ENCODE measurements at regions not wholly inside any gene's neighbourhood (a gene's known extent, or its start where the extent isn't known, plus 50 kb on each side); places are given as distances from the start of the nearest gene placed in this dataset.

- H3K9me3 ChIP-seq, result peaks cover 0 to 15% (median 0%) of the 10 kb centered on the region in 3 donors
- no peak overlapping the region for H3K4me3 ChIP-seq
- no peaks in the 10 kb centered on the region for H3K36me3 ChIP-seq
- ATAC-seq (no peak), DNase-seq (no peak)
- TF ChIP-seq POLR2A (IDR thresholded peaks at IDR 0.05) (no peak), CTCF (IDR thresholded peaks at IDR 0.05 in 4 of 5, conservative IDR thresholded peaks at IDR 0.05 in 1 of 5) (no peak)
- in situ Hi-C loops (cut with MboI; ENCODE audit: low sequenced_read_pairs in 4 of 4), result no loop called here
- no peak overlapping the region for H3K27ac ChIP-seq
- intact Hi-C loops (cut with DNase I; ENCODE audit: low total_unique reads), result no loop called here
- no peaks in the 10 kb centered on the region for H3K27me3 ChIP-seq
- H3K4me1 ChIP-seq, result no peaks in the 10 kb centered on the region
Observed at GRCh38 chr6:45763281-45763680, 252.4 kb downstream of the CLIC5 start.

GRCh38 chr6:45759472-45759810 lies 256.2 kb downstream of the CLIC5 start:
- in situ Hi-C loops (cut with MboI; ENCODE audit: low sequenced_read_pairs in 4 of 4) (no loop called here), intact Hi-C loops (cut with DNase I; ENCODE audit: low total_unique reads) (no loop called here)
- peaks cover 0 to 11% (median 0%) of the 10 kb centered on the region in 3 donors for H3K9me3 ChIP-seq
- no peak overlapping the region for H3K4me3 ChIP-seq
- H3K36me3 ChIP-seq, result no peaks in the 10 kb centered on the region
- H3K27ac ChIP-seq, result no peak overlapping the region
- ATAC-seq (no peak), DNase-seq (no peak)
- no peak for TF ChIP-seq POLR2A (IDR thresholded peaks at IDR 0.05)
- no peak for TF ChIP-seq CTCF (IDR thresholded peaks at IDR 0.05 in 4 of 5, conservative IDR thresholded peaks at IDR 0.05 in 1 of 5)
- no peaks in the 10 kb centered on the region for H3K4me1 ChIP-seq
- no peaks in the 10 kb centered on the region for H3K27me3 ChIP-seq

- in situ Hi-C loops (cut with MboI; ENCODE audit: low sequenced_read_pairs in 4 of 4), result no loop called here
- H3K27ac ChIP-seq, result no peak overlapping the region
- intact Hi-C loops (cut with DNase I; ENCODE audit: low total_unique reads), result no loop called here
Observed at GRCh38 chr6:45758787-45759471, 256.7 kb downstream of the CLIC5 start.

GRCh38 chr6:45757443-45758130 lies 258.1 kb downstream of the CLIC5 start:
- no peak for ATAC-seq
- no peak overlapping the region for H3K4me3 ChIP-seq
- in situ Hi-C loops (cut with MboI; ENCODE audit: low sequenced_read_pairs in 4 of 4), result no loop called here
- no peaks in the 10 kb centered on the region for H3K9me3 ChIP-seq
- H3K36me3 ChIP-seq, result no peaks in the 10 kb centered on the region
- TF ChIP-seq POLR2A (IDR thresholded peaks at IDR 0.05), result no peak
- TF ChIP-seq CTCF (IDR thresholded peaks at IDR 0.05 in 4 of 5, conservative IDR thresholded peaks at IDR 0.05 in 1 of 5), result no peak
- no peaks in the 10 kb centered on the region for H3K27me3 ChIP-seq
- H3K4me1 ChIP-seq, result no peaks in the 10 kb centered on the region
- no peak for DNase-seq
- H3K27ac ChIP-seq, result no peak overlapping the region
- intact Hi-C loops (cut with DNase I; ENCODE audit: low total_unique reads), result no loop called here

More at GRCh38 chr6:45758787-45759471, 256.7 kb downstream of the CLIC5 start:
- H3K27me3 ChIP-seq, result no peaks in the 10 kb centered on the region
- no peak overlapping the region for H3K4me3 ChIP-seq
- H3K9me3 ChIP-seq, result peaks cover 0 to 8% (median 0%) of the 10 kb centered on the region in 3 donors
- DNase-seq, result no peak
- TF ChIP-seq POLR2A (IDR thresholded peaks at IDR 0.05), result no peak
- TF ChIP-seq CTCF (IDR thresholded peaks at IDR 0.05 in 4 of 5, conservative IDR thresholded peaks at IDR 0.05 in 1 of 5), result no peak
- ATAC-seq, result no peak
- H3K4me1 ChIP-seq, result no peaks in the 10 kb centered on the region
- H3K36me3 ChIP-seq, result no peaks in the 10 kb centered on the region
